ENCODE measurements at regions not wholly inside any gene's neighbourhood (a gene's known extent, or its start where the extent isn't known, plus 50 kb on each side); places are given as distances from the start of the nearest gene placed in this dataset.

DNA sequence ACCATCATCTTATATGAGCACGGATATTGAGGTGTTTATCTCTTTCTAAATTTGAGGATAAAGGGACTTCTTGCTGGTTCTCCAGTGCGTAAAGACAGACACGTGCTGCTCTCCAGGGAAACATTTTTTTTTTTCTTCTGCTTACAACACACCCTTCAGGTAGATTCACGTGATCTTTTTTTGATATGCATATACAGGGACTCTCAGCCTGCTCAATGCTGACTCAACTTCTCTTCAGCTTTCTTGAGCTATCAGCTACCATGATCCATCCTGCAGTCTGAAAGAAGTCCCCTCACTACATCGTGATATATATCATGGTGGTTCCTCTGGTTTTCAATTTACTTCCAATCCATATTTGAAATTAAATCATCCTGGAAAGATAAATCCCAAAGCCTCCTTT lies 87.1 kb upstream of the SLITRK3 start:
- DNase-seq = no peak

DNA sequence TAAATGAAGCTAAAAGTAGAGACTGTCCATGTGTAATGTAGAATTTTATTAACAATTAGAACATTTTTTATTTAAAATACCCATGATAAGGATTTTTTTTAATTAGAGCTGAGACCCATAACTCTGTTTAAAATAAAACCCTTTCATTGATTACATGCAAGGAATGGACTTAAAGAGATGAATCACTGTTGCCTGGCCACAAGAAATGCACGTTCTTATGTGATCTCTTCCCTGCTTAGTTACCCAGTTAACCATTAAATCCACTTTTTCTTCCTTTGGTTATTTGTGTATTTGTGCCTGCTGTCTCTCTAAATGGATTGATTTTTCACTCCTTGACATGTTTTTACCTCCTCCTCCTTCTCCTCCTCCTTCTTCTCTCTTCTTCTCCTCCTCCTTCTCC lies 83.3 kb upstream of the SLITRK3 start:
- no peak for DNase-seq

DNA sequence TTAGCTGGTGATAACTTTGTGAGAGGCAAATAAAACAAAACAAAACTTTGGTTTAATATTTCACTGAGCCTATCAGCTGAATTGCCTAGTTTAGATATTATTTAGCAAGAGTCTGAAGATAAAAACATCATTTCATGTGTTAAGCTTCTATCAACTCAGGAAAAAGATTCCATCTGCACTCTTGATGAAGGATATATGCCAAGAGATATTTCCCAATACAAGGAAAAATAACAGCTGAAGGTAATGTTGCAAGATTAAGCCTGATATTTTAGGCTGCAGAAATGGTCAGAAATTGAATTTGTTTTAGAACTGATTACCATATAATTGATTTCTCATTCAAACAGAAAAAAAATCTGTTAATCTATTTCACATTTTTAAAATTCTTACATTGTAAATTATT lies 77.2 kb upstream of the SLITRK3 start:
- no peak for DNase-seq

- peak; percentile 4 for DNase-seq
Observed at GRCh38 chr3:165259541-165260193, 63.5 kb upstream of the SLITRK3 start.

DNA sequence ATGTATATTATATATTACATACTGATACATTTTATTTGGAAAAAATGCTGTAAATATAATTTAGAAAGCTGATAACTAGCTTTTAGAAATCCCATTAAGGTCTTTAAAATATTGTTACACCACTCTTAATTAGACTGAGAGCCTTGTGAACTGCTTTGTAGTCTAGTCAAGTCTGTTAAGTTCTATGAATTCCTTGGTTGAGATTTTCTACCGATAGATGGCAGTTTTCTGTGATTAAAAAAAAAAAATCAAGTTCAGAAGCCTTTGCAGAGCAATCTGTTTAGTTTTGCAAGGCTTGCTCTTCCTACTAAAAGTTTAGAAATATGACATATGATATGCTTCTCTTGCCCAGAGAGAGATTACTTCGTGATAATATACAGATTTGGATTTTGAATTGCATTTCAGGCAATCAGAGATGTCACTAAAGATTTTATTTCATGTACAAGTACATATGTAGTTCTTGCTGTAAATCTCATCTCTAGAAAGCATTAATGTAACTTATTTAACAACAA lies 60.4 kb upstream of the SLITRK3 start:
- no peak for DNase-seq

- DNase-seq = peak; percentile 5
Observed at GRCh38 chr3:165254812-165255211, 58.6 kb upstream of the SLITRK3 start.

All from fibroblast of skin of abdomen (primary cell).